ENCODE measurements at regions not wholly inside any gene's neighbourhood (a gene's known extent, or its start where the extent isn't known, plus 50 kb on each side); places are given as distances from the start of the nearest gene placed in this dataset.

- TF ChIP-seq EZH2 (IDR thresholded peaks at IDR 0.05) (no peak), CTCF (IDR thresholded peaks at IDR 0.05) (no peak)
Measured at GRCh38 chr1:213531369-213532310, 456.1 kb upstream of the PROX1 start.

All from neural progenitor cell (in vitro differentiated cells).